ENCODE measurements at regions not wholly inside any gene's neighbourhood (a gene's known extent, or its start where the extent isn't known, plus 50 kb on each side); places are given as distances from the start of the nearest gene placed in this dataset.
"Not testable (repeated sequence)": the region's sequence is repeated elsewhere in the genome, so short reads cannot be mapped to it uniquely, and the experiment has no call there.

- not testable (repeated sequence) for TF ChIP-seq ATF2 (CRISPR knock-in tag; IDR thresholded peaks at IDR 0.05); ZNF263 (CRISPR knock-in tag; IDR thresholded peaks at IDR 0.05; ENCODE audit: borderline replicate concordance); NR3C1 (CRISPR knock-in tag; IDR thresholded peaks at IDR 0.05); RBM39 (optimal IDR thresholded peaks at IDR 0.05; ENCODE audit: low read depth, low read length); FOSL1 (tag; conservative IDR thresholded peaks at IDR 0.05); SREBF2 (CRISPR knock-in tag; IDR thresholded peaks at IDR 0.05); CHD4 (IDR thresholded peaks at IDR 0.05; ENCODE audit: insufficient read depth, insufficient replicate concordance, low read depth, low read length, poor library complexity, severe bottlenecking); ZNF24 (IDR thresholded peaks at IDR 0.05)
Observed at GRCh38 chr20:29787456-29787855, 1470.0 kb upstream of the DEFB115 start.
